ENCODE measurements at regions not wholly inside any gene's neighbourhood (a gene's known extent, or its start where the extent isn't known, plus 50 kb on each side); places are given as distances from the start of the nearest gene placed in this dataset.

- no peak for FAIRE-seq
Measured at GRCh38 chr6:156174031-156174890, 602.9 kb upstream of the ARID1B start.

DNA sequence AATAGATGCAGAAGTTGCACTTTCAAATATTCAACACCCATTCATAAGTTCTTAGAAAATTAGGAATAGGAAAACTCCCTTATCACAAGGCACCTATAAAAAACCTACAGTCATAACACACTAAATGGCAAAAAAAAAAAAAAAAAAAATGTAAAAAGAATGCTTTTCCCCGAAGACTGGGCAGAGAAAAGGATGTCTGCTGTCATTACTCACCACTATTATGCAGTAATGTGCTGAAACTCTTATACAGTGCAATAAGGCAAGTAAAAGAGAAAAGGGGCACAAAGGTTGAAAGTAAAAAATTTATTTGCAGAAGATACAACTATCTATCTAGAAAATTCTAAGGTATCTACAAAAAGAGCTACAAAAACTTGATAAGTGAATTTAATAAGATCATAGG, 607.8 kb upstream of the ARID1B start:
- no peak for FAIRE-seq

DNA sequence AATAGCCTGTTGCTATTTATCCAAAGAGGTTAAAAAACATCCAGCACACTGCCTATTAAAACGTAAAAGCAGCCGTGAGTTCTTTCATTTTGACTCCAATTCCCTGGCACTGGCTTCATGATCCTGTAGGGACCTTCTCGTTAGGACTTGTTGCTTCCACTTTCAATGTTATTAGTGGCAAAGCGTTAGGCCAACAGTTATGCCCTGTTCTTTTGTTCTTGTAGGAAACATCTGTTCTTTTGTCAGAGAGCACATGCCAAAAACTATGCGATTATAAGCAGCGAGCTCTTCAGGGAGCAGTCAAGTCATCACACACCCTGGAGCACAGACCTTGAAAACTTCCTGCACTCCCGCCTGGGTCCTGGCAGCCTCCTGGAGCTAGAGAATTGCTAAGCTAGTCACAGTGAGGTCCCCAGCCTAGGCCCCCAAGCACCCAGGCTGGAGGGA, 609.5 kb upstream of the ARID1B start:
- FAIRE-seq, result no peak

DNA sequence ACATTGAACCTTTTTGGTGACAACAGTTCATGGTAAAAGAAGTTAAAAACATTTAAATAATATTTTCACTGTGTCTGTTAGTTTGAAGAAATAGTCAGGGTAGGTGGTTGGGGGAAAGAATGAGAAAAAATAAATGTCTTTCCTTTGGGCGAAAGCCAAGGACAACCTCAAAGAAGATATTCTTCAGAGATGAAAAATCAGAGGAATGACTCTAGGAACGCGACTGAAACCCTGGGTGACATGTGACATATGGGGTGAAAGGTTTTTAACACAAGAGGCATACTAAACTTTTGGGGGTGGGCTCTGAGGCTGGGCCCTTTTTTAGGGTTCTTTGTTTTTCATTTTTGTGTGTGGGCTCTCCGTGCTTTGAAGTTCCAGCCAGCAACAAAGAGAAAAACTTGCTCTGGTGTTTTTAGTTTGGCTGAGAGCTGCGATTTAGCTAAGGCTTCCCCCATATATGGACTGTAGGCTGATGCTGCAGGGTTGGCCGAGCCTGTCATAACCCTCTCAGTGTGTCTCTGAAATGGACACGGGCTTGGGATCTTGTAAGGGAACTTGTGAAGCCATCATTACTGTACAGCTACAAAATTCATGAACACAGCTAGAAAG, 610.1 kb upstream of the ARID1B start:
- no peak for FAIRE-seq

GRCh38 chr6:156166093-156166492, 611.1 kb upstream of the ARID1B start:
- no peak for FAIRE-seq

DNA sequence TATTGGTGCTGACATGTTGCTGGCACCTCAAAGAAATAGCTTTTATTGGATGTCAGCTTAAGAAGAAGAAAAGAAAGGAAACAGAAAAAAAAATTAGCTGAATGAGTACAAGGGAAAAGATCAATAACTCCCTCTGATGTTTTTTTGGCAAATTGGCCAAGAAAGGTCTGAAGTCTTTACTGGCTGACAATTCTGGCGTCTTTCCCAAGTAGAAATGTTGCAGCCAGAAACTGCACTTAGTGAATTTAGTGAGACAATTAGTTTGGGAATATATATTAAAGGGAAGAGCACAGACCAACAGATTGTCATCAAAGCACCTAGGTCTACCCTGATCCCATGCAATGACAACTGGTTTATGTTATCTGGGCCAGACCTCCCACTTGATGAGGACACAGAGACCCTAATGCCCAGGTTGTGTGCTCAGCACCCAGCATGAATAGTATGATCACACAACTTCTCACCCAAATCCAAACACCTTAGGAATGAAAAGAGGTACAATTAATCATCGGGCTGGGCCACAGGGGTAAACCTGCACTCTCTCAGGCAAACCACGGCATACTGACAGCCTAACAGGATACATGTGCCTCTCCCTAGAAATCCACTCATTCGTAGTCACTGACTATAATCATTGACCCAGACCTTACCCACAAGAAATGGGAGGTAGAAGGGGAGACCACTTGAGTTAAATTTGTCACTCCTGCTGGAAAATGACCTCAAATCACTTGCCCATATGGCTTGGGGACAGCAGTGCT, 612.3 kb upstream of the ARID1B start:
- FAIRE-seq, result no peak

GRCh38 chr6:156163311-156163710, 613.9 kb upstream of the ARID1B start:
- FAIRE-seq, result no peak

DNA sequence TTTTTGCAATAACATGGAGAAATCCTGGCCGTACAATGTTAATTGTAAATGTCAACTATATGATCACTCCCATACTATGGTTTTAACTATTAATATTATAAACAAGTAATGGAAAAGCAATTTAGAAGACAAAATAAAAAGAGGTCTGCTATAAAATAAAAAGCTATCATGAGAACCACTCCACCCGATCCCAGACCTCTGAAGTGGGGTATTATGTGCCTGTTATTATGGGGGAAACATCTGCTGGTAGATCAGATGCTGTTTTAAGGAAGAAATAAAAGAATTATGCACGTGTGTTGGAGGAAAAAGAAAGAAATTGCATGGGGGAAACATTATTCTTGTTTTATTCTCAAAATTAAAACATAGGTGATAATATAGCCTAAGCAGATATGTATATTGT, 615.7 kb upstream of the ARID1B start:
- FAIRE-seq, result no peak

GRCh38 chr6:156160795-156161165, 616.4 kb upstream of the ARID1B start:
- FAIRE-seq, result no peak

GRCh38 chr6:156160007-156160794, 617.0 kb upstream of the ARID1B start:
- FAIRE-seq, result peak; percentile 43

DNA sequence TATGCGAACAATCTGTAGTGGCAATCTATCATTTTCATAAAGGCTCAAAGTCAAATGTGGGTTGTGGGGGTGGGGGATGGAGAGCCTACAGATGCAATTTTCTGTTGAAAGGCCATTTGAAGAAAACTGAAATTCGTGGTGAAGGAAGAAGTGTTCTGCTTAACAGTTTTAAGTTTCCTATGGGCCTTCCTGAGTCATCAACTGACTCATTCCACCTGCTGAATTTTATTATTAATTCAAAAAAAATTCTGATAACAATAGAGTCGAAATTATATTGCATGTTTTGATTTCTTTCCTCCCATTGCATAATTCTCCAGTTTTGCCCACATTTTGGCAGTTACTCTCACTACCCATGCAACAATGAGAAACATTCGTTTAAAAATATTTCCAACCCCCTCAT, 622.3 kb upstream of the ARID1B start:
- FAIRE-seq, result no peak

GRCh38 chr6:156150391-156150790, 626.8 kb upstream of the ARID1B start:
- no peak for FAIRE-seq

GRCh38 chr6:156146891-156147290, 630.3 kb upstream of the ARID1B start:
- no peak for FAIRE-seq

GRCh38 chr6:156131221-156131903, 645.8 kb upstream of the ARID1B start:
- FAIRE-seq, result no peak

DNA sequence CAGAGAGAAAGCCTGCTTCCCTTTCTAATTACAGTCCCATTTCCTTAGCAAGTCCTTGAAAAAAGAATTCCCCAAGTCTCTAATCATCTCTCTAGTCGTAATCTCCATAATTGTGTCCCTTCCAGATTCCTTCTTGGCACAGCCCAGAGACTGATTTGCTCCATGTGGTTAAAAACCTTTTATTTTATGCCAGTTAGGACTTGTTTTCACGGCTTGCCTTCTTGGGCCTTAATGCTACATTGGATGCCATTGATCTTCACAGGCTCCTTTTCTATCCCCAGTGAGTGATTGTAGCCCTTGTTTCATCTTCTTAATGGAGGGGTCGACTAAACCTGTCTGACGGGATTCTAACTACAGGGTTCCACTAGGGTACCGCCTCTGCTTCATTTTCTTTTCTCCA, 650.6 kb upstream of the ARID1B start:
- no peak for FAIRE-seq

GRCh38 chr6:156125844-156126243, 651.3 kb upstream of the ARID1B start:
- no peak for FAIRE-seq

GRCh38 chr6:156123731-156124130, 653.4 kb upstream of the ARID1B start:
- FAIRE-seq, result no peak

DNA sequence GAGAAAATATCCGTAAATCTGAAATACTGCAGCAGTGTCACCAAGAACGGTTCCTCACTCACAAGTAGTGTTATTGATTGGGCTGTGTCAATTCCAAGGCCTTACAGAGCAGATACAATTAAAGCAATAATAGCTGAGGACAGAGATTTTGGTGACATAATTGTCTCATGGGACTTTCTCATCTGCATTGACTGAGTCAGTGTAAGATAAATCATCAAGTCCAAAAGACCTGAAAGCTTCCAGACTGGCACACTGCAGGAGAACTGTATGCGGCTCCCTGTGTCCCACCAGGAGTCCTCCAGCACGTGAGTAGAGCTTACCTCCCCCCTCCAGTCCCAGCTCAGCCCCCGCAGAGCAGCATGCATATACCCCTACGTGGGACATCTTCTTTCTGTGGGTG, 655.2 kb upstream of the ARID1B start:
- FAIRE-seq, result no peak

DNA sequence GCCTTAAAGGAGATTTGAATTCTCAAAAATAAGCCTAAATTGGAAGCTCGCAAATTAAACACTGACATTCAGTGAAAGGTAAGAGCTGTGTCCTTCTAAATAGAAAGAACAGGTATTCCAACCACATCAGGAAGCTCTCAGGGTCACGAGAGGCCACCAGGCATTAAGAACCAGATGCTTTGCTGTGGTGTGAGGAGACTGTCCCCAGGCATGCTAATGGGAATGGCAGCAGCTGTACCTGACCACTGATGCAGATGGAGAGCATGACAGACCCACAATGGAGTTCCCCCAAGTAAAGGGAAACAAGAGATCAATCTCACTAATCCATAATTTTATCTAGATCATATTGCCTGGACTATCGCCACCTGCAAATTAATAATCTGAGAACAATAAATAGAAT, 658.9 kb upstream of the NOX3 start:
- no peak for FAIRE-seq

GRCh38 chr6:156113631-156114030, 658.0 kb upstream of the NOX3 start:
- FAIRE-seq, result no peak

- no peak for FAIRE-seq
Measured at GRCh38 chr6:156111913-156112312, 656.3 kb upstream of the NOX3 start.

- no peak for FAIRE-seq
Measured at GRCh38 chr6:156110249-156110648, 654.6 kb upstream of the NOX3 start.

All from islet of Langerhans (tissue), 1 donor.